ENCODE measurements at regions not wholly inside any gene's neighbourhood (a gene's known extent, or its start where the extent isn't known, plus 50 kb on each side); places are given as distances from the start of the nearest gene placed in this dataset.

DNA sequence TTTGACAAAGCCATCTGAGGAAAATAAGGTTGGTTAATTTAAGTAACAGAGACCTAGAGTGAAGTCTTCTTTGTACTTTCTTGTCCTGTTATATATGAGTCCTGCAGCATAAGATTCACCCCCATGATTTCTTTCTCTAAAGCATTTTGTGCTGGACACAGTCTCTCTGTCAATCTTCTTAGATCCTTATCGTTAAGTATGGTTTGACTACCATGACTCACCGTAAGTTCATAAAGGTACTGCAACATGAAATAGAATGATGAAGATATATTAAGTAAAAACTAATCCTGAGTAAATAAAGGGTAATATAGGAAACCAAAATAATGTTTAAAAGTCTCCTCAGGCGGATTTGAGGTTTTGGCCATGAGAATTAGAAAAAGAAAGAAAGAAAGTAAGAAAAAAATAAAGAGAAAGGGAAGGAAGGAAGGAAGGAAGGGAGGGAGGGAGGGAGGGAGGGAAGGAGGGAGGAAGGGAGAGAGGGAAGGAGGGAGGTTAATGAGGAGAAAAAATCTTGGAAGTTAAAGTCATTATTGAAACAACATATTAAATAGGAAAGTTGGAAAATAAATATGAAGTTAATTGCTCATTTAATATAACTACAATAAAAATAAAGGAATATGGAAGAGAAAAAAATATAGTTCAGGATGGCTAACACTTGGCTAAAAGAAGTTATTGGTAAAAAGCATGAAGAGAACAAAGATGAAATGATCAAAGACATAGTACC is 980.3 kb upstream of the CDH2 start:
- Mint-ChIP-seq H3K27ac (no peak overlapping the region), H3K27me3 (no peaks in the 10 kb centered on the region), H3K36me3 (ENCODE audit: low read depth) (no peaks in the 10 kb centered on the region), H3K9me3 (peaks cover 11% of the 10 kb centered on the region), H3K4me1 (no peaks in the 10 kb centered on the region), H3K4me3 (no peak overlapping the region)
- no peak for DNase-seq
- POLR2A ChIA-PET = no interaction called here
- CTCF ChIA-PET = no interaction called here

DNA sequence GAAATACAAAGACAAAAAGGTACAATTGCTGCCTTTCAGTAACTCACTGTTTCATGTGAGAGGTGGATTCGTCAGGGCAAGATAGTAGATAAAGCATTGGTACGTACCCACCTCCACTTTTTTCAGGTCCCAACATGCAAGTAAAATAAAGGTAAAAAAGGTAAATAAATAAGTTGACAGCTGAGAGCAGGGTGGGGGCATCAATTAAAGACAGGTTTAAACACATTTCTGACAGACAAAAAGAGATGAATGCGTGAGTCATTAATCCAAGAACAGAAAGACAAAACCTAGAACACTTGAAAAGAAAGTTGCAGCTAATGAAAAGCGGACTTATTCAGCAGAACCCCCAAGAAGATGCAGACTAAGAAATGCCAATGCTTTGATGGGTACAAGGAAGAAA is 979.6 kb upstream of the CDH2 start:
- POLR2A ChIA-PET = no interaction called here

DNA sequence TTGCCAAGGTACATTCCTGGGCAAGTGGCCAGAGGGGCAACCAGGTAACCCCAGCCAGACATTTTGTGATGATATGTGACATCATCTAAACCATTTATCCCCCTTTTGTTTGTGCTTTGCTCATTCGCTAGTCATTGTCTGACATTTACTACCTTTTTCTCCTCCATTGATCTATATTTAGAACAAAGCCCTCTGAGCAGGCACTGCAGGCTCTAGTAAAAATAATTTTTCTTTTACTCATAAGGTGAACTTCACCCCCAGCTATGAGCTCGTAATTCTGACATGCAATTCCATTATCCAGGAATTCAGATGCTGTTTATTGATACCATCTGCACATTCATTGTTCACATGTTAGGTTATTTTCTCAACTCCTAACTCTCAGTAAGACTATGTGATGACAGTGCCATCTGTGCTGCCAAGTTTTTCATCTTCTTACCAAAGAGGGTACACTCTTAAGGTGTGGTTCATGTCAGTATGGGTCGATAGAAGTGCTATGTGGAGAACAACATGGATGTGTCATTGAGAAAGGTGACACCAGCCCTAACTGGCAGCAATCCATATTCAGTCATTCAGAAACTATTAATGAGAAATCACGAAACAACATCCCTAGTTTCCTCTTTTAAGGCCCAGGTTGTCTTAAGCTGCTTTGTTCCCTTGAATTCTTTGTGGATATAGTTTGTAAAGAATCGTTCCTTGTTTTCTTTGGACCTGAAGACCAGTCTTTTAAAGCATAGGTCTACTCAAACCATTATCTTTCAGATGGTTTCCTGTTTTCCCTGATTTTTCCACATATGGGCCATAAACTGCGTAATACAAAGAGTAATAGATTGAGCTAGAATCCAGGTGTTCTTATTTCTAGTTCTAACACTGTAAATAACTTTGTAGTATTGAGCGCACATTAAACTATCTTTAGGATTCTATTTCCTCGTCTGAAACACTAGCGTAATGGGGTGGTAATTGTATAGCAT is 978.1 kb upstream of the CDH2 start:
- CTCF ChIA-PET = no interaction called here
- Mint-ChIP-seq H3K36me3 (ENCODE audit: low read depth) (no peaks in the 10 kb centered on the region), H3K4me3 (no peak overlapping the region), H3K27ac (no peak overlapping the region), H3K9me3 (peaks cover 13% of the 10 kb centered on the region), H3K27me3 (no peaks in the 10 kb centered on the region), H3K4me1 (no peaks in the 10 kb centered on the region)
- no peak for DNase-seq
- POLR2A ChIA-PET = no interaction called here

More for the DNA sequence above, 979.6 kb upstream of the CDH2 start:
- Mint-ChIP-seq H3K27ac (no peak overlapping the region), H3K4me1 (no peaks in the 10 kb centered on the region), H3K27me3 (no peaks in the 10 kb centered on the region), H3K36me3 (ENCODE audit: low read depth) (no peaks in the 10 kb centered on the region), H3K4me3 (no peak overlapping the region), H3K9me3 (peaks cover 11% of the 10 kb centered on the region)
- CTCF ChIA-PET = no interaction called here
- no peak for DNase-seq

DNA sequence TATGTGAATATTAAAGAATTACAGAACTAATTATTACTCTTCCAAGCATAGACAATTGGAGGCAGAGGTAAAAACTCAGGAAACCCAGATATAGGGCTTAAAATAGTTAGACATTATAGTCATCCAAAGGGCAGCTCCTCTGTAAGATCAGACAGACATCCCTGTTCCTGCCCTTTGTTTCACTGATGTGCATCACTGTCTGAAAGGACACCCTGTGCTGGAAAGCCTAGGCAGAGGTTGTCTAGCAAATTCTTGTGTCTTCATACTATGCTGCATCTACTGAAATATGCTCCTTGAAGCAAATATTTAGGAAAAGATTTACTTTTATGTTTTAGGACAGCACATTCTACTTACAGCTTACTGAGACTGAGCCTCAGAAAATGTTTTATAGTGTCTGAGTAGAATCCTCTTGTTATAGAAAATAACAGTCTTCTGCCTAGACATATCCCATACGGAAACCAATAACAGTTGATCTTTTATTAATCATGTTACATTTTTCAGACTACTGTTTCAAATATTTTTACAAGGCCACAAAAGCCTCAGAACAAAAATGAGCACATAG is 977.3 kb upstream of the CDH2 start:
- Mint-ChIP-seq H3K4me1 (no peaks in the 10 kb centered on the region), H3K9me3 (peaks cover 13% of the 10 kb centered on the region), H3K4me3 (no peak overlapping the region), H3K36me3 (ENCODE audit: low read depth) (no peaks in the 10 kb centered on the region), H3K27me3 (no peaks in the 10 kb centered on the region), H3K27ac (no peak overlapping the region)
- no peak for DNase-seq
- CTCF ChIA-PET = no interaction called here
- POLR2A ChIA-PET = no interaction called here

DNA sequence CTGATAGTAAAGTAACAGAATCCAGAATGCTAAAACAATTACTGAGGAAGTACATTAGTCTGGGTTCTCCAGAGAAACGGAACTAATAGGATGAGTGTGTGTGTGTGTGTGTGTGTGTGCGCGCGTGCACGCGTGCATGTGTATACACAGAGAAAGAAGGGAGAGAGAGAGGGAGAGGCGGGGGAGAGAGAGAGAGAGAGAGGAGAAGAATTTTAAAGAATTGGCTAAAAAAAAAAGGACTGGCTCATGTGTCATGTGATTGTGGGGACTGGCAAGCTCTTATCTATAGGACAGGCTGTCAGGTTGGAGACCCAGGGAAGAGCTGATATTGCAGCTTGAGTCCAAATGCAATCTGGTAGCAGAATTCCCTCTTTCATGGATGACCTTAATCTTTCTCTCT is 976.2 kb upstream of the CDH2 start:
- DNase-seq = no peak
- Mint-ChIP-seq H3K27me3 (no peaks in the 10 kb centered on the region), H3K9me3 (peaks cover 13% of the 10 kb centered on the region), H3K27ac (no peak overlapping the region), H3K4me3 (no peak overlapping the region), H3K36me3 (ENCODE audit: low read depth) (no peaks in the 10 kb centered on the region), H3K4me1 (no peaks in the 10 kb centered on the region)
- ChIA-PET POLR2A (no interaction called here), CTCF (no interaction called here)

DNA sequence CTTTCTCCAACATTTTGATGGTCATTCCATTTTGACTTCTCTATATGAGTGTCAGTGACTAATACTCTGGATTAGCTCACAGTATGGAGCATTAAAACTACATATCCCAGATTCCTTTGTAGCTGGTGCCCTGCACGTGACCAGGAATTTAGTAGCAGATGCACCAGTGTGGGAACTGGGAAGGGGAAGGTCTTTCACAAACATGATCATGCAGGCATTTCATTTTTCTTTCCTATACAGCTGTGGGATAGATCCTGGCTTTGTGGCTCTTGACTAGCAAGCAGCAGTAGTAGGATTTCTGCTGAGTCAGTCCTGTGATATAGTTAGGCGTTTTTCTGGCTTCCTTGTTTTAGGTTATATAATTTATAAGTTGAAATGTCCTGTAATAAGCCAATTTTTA is 971.0 kb upstream of the CDH2 start:
- no peak overlapping the region for H3K27ac Mint-ChIP-seq
- no peaks in the 10 kb centered on the region for H3K4me1 Mint-ChIP-seq
- POLR2A ChIA-PET = no interaction called here
- no peaks in the 10 kb centered on the region for H3K36me3 Mint-ChIP-seq (ENCODE audit: low read depth)
- DNase-seq = no peak
- H3K4me3 Mint-ChIP-seq = no peak overlapping the region
- H3K9me3 Mint-ChIP-seq = peaks cover 4% of the 10 kb centered on the region
- H3K27me3 Mint-ChIP-seq = no peaks in the 10 kb centered on the region
- CTCF ChIA-PET = no interaction called here

DNA sequence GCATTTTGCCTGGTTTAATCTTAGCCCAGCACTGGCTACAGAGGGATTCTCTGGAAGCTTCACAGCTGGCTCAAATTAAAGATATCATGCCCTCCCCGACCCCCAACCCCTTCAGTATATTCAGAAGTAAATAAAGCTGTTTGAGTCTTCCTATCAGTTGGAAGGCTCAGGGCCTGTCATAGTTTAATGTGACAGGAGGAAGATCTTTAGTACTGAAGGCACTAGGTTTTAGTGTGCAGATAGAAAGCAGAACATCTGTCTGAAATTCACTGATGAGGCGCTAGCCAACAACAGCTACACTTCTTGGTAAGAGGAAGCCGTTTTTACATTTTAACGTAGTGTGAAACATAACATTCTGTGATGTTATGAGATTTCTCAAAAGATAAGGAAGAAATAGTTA is 969.1 kb upstream of the CDH2 start:
- CTCF ChIA-PET = no interaction called here
- H3K4me1 Mint-ChIP-seq = no peaks in the 10 kb centered on the region
- peaks cover 5% of the 10 kb centered on the region for H3K9me3 Mint-ChIP-seq
- H3K36me3 Mint-ChIP-seq (ENCODE audit: low read depth) = no peaks in the 10 kb centered on the region
- POLR2A ChIA-PET = no interaction called here
- no peak overlapping the region for H3K27ac Mint-ChIP-seq
- H3K27me3 Mint-ChIP-seq = no peaks in the 10 kb centered on the region
- no peak for DNase-seq
- H3K4me3 Mint-ChIP-seq = no peak overlapping the region

DNA sequence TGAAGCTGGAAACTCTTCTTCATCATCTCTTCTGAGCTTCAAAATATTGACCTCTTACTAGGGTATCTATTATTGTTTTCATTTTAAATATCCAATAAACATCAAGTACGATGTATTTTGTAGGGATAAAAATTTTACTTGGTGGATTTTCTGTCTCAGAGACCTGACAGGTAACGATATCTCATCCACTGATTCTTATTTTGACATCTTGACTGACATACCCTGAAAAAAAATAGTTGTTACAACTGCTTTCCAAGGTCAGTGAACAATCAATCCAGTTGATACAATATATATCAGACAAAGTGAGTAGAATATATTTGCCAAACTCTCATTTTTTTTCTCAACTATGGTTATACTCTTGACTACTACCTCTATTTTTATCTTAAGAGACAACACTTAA is 963.7 kb upstream of the CDH2 start:
- no peak overlapping the region for H3K27ac Mint-ChIP-seq
- H3K4me3 Mint-ChIP-seq = no peak overlapping the region
- ChIA-PET POLR2A (no interaction called here), CTCF (no interaction called here)
- no peak for DNase-seq
- H3K36me3 Mint-ChIP-seq (ENCODE audit: low read depth) = no peaks in the 10 kb centered on the region
- H3K27me3 Mint-ChIP-seq = no peaks in the 10 kb centered on the region
- peaks cover 7% of the 10 kb centered on the region for H3K9me3 Mint-ChIP-seq
- H3K4me1 Mint-ChIP-seq = no peaks in the 10 kb centered on the region

DNA sequence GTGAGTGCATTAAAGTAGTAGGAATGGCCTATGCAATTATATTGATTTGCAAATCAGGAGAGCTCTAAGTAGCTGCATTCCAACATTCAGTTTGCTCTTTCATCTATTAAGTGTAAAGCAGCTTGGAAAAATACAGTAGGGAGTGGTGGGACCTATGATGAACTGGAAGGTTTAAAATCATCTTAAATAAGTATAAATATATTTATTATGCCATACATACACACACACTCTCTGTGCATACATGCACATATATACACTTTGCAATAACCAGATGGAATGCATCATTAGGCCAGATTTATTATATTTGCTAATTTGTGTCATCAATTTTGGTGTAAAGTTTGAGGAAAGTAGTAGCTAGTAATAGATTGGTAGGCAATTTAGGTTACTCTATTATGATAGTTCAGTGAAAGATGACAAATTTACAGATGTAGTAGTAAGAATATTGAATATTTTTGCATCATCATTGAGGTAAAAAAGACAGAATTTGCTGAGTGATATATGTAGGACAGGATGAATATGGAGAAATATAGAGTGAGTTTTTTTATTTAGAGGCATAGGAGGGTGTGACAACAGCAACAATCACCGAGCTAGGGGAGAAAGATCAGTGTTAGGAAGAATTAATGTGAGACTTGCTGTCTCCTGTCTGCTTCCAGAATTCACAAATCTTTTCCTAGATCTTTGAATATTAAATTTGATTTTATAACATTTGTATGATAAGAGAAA is 961.0 kb upstream of the CDH2 start:
- CTCF ChIA-PET = no interaction called here
- POLR2A ChIA-PET = no interaction called here
- H3K27ac Mint-ChIP-seq = no peak overlapping the region
- no peak for DNase-seq
- no peaks in the 10 kb centered on the region for H3K27me3 Mint-ChIP-seq
- no peaks in the 10 kb centered on the region for H3K4me1 Mint-ChIP-seq
- H3K4me3 Mint-ChIP-seq = no peak overlapping the region
- peaks cover 10% of the 10 kb centered on the region for H3K9me3 Mint-ChIP-seq
- H3K36me3 Mint-ChIP-seq (ENCODE audit: low read depth) = no peaks in the 10 kb centered on the region

DNA sequence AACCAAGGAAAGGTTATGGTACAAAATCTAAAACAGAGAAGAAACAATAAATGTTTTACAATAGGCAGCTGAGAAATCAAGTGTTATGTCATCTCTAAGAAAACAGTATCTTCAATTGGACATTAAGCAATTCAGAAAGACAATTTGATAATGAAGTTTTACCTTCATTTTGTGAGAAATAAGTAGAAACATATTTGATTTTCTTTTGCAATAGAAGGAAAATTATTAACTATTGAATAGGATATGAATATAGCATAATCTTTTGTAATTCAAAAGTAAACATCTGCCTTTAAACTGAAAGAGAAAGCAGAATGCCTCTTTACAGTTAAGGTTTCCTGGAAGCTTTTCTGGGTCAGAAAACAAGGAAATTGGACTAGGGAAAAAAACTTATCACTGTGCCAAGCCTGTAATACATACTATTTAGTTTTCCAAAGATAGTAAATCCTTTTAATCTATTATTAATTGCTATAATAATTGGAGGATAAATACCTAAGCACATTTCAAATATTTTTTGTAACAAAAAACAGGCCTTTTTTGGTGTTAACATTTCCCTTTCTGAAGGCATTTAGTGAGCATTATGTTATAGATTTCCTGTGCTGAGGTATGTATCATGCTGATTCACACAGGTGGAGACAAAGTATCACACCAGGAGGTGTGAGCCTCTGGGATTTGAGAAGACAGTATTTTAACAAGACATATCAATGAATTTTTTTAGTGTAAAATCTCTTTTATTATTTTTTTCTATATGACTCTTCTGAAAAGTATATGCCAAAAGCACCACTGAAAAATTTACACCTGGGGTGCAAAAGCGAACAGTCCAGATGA is 947.0 kb upstream of the CDH2 start:
- ChIA-PET POLR2A (no interaction called here), CTCF (no interaction called here)
- Mint-ChIP-seq H3K9me3 (peaks cover 3% of the 10 kb centered on the region), H3K4me1 (no peaks in the 10 kb centered on the region), H3K36me3 (ENCODE audit: low read depth) (no peaks in the 10 kb centered on the region), H3K27me3 (no peaks in the 10 kb centered on the region), H3K4me3 (no peak overlapping the region), H3K27ac (no peak overlapping the region)
- DNase-seq = no peak

DNA sequence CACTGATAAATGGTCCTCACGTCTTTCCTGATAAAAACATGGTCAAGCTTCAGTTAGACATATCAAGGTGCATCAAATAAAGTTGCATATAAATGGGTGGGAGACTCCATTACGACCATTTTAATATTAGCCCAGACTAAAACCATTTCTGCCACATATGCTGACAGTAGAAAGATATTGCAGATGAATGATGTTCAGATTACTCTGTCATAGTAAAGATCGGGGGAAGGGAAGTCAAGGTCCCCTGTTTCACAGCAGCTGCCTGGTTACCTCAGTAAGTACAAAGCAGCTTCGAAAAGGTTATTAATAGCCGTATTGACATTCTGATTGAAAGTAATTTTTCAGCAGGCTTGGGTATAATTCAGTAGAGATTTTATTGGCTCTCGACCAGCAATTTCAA is 927.7 kb upstream of the CDH2 start:
- no peaks in the 10 kb centered on the region for H3K27me3 Mint-ChIP-seq
- ChIA-PET POLR2A (no interaction called here), CTCF (no interaction called here)
- DNase-seq = no peak
- no peaks in the 10 kb centered on the region for H3K4me1 Mint-ChIP-seq
- H3K36me3 Mint-ChIP-seq (ENCODE audit: low read depth) = no peaks in the 10 kb centered on the region
- H3K4me3 Mint-ChIP-seq = no peak overlapping the region
- H3K9me3 Mint-ChIP-seq = peaks cover 7% of the 10 kb centered on the region
- no peak overlapping the region for H3K27ac Mint-ChIP-seq

DNA sequence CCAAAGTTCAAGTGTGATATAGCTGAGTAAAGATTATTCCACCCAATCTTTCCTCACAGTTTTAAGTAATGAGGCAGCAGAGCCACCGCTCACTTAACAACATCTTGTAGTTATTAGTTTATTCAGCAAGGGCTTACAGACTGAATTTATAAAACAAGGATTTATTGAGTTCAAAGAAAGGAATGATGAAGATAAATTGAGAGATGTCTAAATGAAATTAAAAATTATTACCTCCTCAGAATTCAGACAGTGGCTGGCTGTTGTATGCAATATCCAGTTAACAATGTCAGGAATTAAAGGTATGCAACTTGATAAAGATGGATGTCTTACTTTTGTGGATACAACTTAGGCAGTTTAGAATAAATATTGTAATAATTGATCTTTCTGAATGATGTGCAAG is 927.3 kb upstream of the CDH2 start:
- no peaks in the 10 kb centered on the region for H3K36me3 Mint-ChIP-seq (ENCODE audit: low read depth)
- DNase-seq = no peak
- H3K27ac Mint-ChIP-seq = no peak overlapping the region
- ChIA-PET CTCF (no interaction called here), POLR2A (no interaction called here)
- H3K4me3 Mint-ChIP-seq = no peak overlapping the region
- H3K27me3 Mint-ChIP-seq = no peaks in the 10 kb centered on the region
- H3K4me1 Mint-ChIP-seq = no peaks in the 10 kb centered on the region
- peaks cover 7% of the 10 kb centered on the region for H3K9me3 Mint-ChIP-seq
